HL-60 (cell line): ENCODE measurements at regions not wholly inside any gene's neighbourhood (a gene's known extent, or its start where the extent isn't known, plus 50 kb on each side); places are given as distances from the start of the nearest gene placed in this dataset.
"Not testable (repeated sequence)": the region's sequence is repeated elsewhere in the genome, so short reads cannot be mapped to it uniquely, and the experiment has no call there.

Source experiments
- DNase-seq, 2 experiments: peaks; one replicate each; pipeline ENCODE4 v3.0.0-alpha.2; 2010 to 2020; ENCODE audit warnings: low read depth in 1 of 2, low spot score in 1 of 2
- H3K27ac ChIP-seq: fragments of 250-450 bp; sonication (Bioruptor Pico); replicated peaks from 2 replicates; pipeline ENCODE4 v1.5.1; 2020; ENCODE audit warnings: mild to moderate bottlenecking, moderate library complexity
- H3K27me3 ChIP-seq: fragments of 250-450 bp; sonication (Bioruptor Pico); 2 replicates; pipeline ENCODE4 v1.5.1; 2021; ENCODE audit warnings: mild to moderate bottlenecking, moderate library complexity; ENCODE audit not compliant: insufficient read depth, poor library complexity, severe bottlenecking
- H3K4me3 ChIP-seq: replicated peaks from 2 replicates; pipeline ENCODE4 v1.5.1; 2011; ENCODE audit warnings: mild to moderate bottlenecking, control low read depth, low read length; ENCODE audit not compliant: insufficient read depth
- GABPA ChIP-seq: IDR thresholded peaks from 2 replicates; pipeline ENCODE4 v1.6.1; 2012; ENCODE audit warnings: low read depth
- POLR2AphosphoS5 ChIP-seq: IDR thresholded peaks from 2 replicates; pipeline ENCODE4 v1.6.1; 2012; ENCODE audit warnings: low read depth
- SPI1 ChIP-seq: IDR thresholded peaks from 2 replicates; pipeline ENCODE4 v1.6.1; 2012; ENCODE audit warnings: low read depth, mild to moderate bottlenecking, borderline replicate concordance
- TF ChIP-seq, protein P1 (sequence below): IDR thresholded peaks from one replicate; pipeline ENCODE4 v1.5.1; 2011; ENCODE audit warnings: low read length, control low read depth, inconsistent platforms; ENCODE audit not compliant: insufficient read depth
- TF ChIP-seq, protein P2 (sequence below): IDR thresholded peaks from 2 replicates; pipeline ENCODE4 v1.6.1; 2012; ENCODE audit warnings: low read depth; ENCODE audit not compliant: insufficient replicate concordance

DNA sequence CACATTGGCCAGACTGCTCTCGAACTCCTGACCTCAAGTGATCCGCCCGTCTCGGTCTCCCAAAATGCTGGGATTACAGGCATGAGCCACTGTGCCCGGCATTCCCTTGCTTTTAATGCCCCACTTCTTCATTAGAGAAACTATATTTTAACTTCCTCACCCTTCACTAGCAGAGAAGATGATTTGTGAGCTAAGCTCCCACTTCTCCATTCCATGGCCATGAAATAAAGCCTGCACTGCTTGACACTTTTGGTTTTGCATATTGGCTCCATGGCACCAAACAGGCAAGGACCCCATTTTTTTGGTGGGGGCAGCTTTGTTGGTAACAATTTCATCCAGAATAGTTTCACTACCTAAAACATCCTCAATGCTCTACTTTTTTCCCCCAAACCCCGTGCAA is 145.3 kb downstream of the TFAP2B start:
- Histone ChIP-seq H3K4me3 (no peak overlapping the region), H3K27ac (no peak overlapping the region), H3K27me3 (no peaks in the 10 kb centered on the region)
- DNase-seq: no peak
- TF ChIP-seq, protein P1, sequence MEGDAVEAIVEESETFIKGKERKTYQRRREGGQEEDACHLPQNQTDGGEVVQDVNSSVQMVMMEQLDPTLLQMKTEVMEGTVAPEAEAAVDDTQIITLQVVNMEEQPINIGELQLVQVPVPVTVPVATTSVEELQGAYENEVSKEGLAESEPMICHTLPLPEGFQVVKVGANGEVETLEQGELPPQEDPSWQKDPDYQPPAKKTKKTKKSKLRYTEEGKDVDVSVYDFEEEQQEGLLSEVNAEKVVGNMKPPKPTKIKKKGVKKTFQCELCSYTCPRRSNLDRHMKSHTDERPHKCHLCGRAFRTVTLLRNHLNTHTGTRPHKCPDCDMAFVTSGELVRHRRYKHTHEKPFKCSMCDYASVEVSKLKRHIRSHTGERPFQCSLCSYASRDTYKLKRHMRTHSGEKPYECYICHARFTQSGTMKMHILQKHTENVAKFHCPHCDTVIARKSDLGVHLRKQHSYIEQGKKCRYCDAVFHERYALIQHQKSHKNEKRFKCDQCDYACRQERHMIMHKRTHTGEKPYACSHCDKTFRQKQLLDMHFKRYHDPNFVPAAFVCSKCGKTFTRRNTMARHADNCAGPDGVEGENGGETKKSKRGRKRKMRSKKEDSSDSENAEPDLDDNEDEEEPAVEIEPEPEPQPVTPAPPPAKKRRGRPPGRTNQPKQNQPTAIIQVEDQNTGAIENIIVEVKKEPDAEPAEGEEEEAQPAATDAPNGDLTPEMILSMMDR: no peak
- TF ChIP-seq POLR2AphosphoS5: no peak
- TF ChIP-seq GABPA: no peak
- TF ChIP-seq SPI1: no peak
- TF ChIP-seq, protein P2, sequence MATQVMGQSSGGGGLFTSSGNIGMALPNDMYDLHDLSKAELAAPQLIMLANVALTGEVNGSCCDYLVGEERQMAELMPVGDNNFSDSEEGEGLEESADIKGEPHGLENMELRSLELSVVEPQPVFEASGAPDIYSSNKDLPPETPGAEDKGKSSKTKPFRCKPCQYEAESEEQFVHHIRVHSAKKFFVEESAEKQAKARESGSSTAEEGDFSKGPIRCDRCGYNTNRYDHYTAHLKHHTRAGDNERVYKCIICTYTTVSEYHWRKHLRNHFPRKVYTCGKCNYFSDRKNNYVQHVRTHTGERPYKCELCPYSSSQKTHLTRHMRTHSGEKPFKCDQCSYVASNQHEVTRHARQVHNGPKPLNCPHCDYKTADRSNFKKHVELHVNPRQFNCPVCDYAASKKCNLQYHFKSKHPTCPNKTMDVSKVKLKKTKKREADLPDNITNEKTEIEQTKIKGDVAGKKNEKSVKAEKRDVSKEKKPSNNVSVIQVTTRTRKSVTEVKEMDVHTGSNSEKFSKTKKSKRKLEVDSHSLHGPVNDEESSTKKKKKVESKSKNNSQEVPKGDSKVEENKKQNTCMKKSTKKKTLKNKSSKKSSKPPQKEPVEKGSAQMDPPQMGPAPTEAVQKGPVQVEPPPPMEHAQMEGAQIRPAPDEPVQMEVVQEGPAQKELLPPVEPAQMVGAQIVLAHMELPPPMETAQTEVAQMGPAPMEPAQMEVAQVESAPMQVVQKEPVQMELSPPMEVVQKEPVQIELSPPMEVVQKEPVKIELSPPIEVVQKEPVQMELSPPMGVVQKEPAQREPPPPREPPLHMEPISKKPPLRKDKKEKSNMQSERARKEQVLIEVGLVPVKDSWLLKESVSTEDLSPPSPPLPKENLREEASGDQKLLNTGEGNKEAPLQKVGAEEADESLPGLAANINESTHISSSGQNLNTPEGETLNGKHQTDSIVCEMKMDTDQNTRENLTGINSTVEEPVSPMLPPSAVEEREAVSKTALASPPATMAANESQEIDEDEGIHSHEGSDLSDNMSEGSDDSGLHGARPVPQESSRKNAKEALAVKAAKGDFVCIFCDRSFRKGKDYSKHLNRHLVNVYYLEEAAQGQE: no peak

GRCh38 chr6:50965495-50965894 is 146.8 kb downstream of the TFAP2B start:
- Histone ChIP-seq H3K27ac (no peak overlapping the region), H3K27me3 (no peaks in the 10 kb centered on the region), H3K4me3 (no peak overlapping the region)
- TF ChIP-seq POLR2AphosphoS5 (no peak), GABPA (no peak), SPI1 (no peak)
- TF ChIP-seq, protein P2: no peak
- TF ChIP-seq, protein P1: no peak
- no peak for DNase-seq

GRCh38 chr6:50966532-50966931 is 147.9 kb downstream of the TFAP2B start:
- TF ChIP-seq SPI1: peak; percentile 51
- TF ChIP-seq GABPA: no peak
- TF ChIP-seq, protein P1: no peak
- Histone ChIP-seq H3K4me3 (no peak overlapping the region), H3K27ac (no peak overlapping the region), H3K27me3 (no peaks in the 10 kb centered on the region)
- DNase-seq: no peak

GRCh38 chr6:50966986-50967385 is 148.3 kb downstream of the TFAP2B start:
- TF ChIP-seq POLR2AphosphoS5 (no peak), GABPA (no peak), SPI1 (no peak)
- TF ChIP-seq, protein P1: no peak
- TF ChIP-seq, protein P2: no peak
- H3K27me3 ChIP-seq: no peaks in the 10 kb centered on the region
- H3K4me3 ChIP-seq: no peak overlapping the region
- no peak overlapping the region for H3K27ac ChIP-seq
- DNase-seq: no peak

- not testable (repeated sequence) for H3K27ac ChIP-seq, H3K4me3 ChIP-seq, H3K27me3 ChIP-seq, DNase-seq
These were observed 149.6 kb downstream of the TFAP2B start for GRCh38 chr6:50968246-50968645.
